ENCODE measurements at regions not wholly inside any gene's neighbourhood (a gene's known extent, or its start where the extent isn't known, plus 50 kb on each side); places are given as distances from the start of the nearest gene placed in this dataset.

- Histone ChIP-seq H3K27ac (ENCODE audit: insufficient read length, low read depth, low read length) (no peak overlapping the region), H3K9ac (ENCODE audit: extremely low read depth, insufficient read length, low read length) (no peak overlapping the region), H2AK5ac (ENCODE audit: insufficient read length, low read length) (no peak overlapping the region), H3K4me1 (ENCODE audit: insufficient read depth, low read length) (peaks cover 7% of the 10 kb centered on the region), H4K8ac (replicated peaks; ENCODE audit: insufficient read length, low read depth, low read length) (no peak overlapping the region), H2BK15ac (ENCODE audit: low read depth, low read length) (no peak overlapping the region), H2AFZ (ENCODE audit: low read length) (no peak overlapping the region), H2BK12ac (ENCODE audit: insufficient read length, low read depth, low read length) (no peak overlapping the region), H3K4ac (ENCODE audit: low read depth, low read length) (no peak overlapping the region), H2BK5ac (ENCODE audit: insufficient read length, low read length) (no peak overlapping the region), H3K23ac (ENCODE audit: insufficient read length, low read depth, low read length) (no peak overlapping the region), H3K14ac (ENCODE audit: insufficient read depth, low read length) (no peak overlapping the region), H3T11ph (ENCODE audit: low read length) (no peak overlapping the region), H3K27me3 (ENCODE audit: insufficient read depth, low read length) (no peaks in the 10 kb centered on the region), H4K91ac (ENCODE audit: insufficient read length, low read depth, low read length) (no peak overlapping the region), H3K79me1 (ENCODE audit: insufficient read depth, low read depth, low read length, poor library complexity, severe bottlenecking) (no peaks in the 10 kb centered on the region), H2BK120ac (ENCODE audit: low read depth, low read length, poor library complexity, severe bottlenecking) (no peak overlapping the region), H3K79me2 (ENCODE audit: insufficient read depth, low read length) (no peaks in the 10 kb centered on the region), H4K20me1 (ENCODE audit: control insufficient read depth, insufficient read depth, insufficient read length) (no peaks in the 10 kb centered on the region), H3K4me2 (ENCODE audit: insufficient read depth, insufficient read length, low read length) (no peak overlapping the region), H3K18ac (ENCODE audit: insufficient read length, low read depth, low read length) (no peak overlapping the region), H3K9me3 (ENCODE audit: control insufficient read depth, low read depth, low read length) (no peaks in the 10 kb centered on the region), H2BK20ac (ENCODE audit: low read depth, low read length, poor library complexity, severe bottlenecking) (no peak overlapping the region), H3K56ac (ENCODE audit: insufficient read length, low read depth, low read length) (no peak overlapping the region), H4K5ac (ENCODE audit: insufficient read length, low read depth, low read length) (no peak overlapping the region), H3K23me2 (ENCODE audit: insufficient read length, low read depth, low read length, poor library complexity, severe bottlenecking) (no peaks in the 10 kb centered on the region)
- H3K4me1 Mint-ChIP-seq, result peaks cover 20 to 25% of the 10 kb centered on the region in 2 experiments
- WGBS (ENCODE audit: extremely low coverage, insufficient read length, low lambda C conversion rate), result no CpG with 5 or more reads among the region's 9 CpGs
- H3K27ac Mint-ChIP-seq, result no peak overlapping the region
- TF ChIP-seq CTCF (conservative IDR thresholded peaks at IDR 0.05), result no peak
- H3K9me3 Mint-ChIP-seq, result no peaks in the 10 kb centered on the region; a peak in 2 of 5 replicates
- H3K27me3 Mint-ChIP-seq (ENCODE audit: low read depth), result no peaks in the 10 kb centered on the region; the same call in 1 of the 2 replicates
- H3K4me3 Mint-ChIP-seq, result no peak overlapping the region
- peaks cover 0 to 3% (median 0%) of the 10 kb centered on the region in 3 experiments; a peak in 2 of 7 replicates for H3K36me3 Mint-ChIP-seq (ENCODE audit: insufficient read depth in 1 of 3, low read depth in 3 of 3)
- no peak for DNase-seq
These were observed 311.5 kb downstream of the NOVA1 start for GRCh38 chr14:26286081-26286912.

Data from H9 (cell line).